Liver (tissue), 8 donors: ENCODE measurements at regions not wholly inside any gene's neighbourhood (a gene's known extent, or its start where the extent isn't known, plus 50 kb on each side); places are given as distances from the start of the nearest gene placed in this dataset.
A peak's percentile ranks its signal among the peaks of the same experiment; 100 is the strongest.

Experiments used
- DNase-seq: peaks from one replicate; pipeline ENCODE4 v3.0.0-alpha.2; 2017; ENCODE audit warnings: low spot score
- H3K27ac ChIP-seq, 2 donors: one replicate each; pipeline ENCODE4 v1.7.0; 2013; ENCODE audit warnings: inconsistent platforms in 2 of 2, low read length in 2 of 2, control low read depth in 1 of 2, low read depth in 1 of 2, mild to moderate bottlenecking in 1 of 2
- H3K27me3 ChIP-seq, 4 donors: one replicate each; pipeline versions ENCODE4 v1.6.1 to v1.7.0; 2013; ENCODE audit warnings: low read length in 3 of 4, inconsistent platforms in 1 of 4, mild to moderate bottlenecking in 1 of 4, moderate library complexity in 1 of 4; ENCODE audit not compliant: control insufficient read depth in 4 of 4, insufficient read depth in 4 of 4
- H3K36me3 ChIP-seq, 4 donors: one replicate each; pipeline versions ENCODE4 v1.6.1 to v1.7.0; 2013; ENCODE audit warnings: low read length in 3 of 4, mild to moderate bottlenecking in 3 of 4, low read depth in 1 of 4, moderate library complexity in 1 of 4; ENCODE audit not compliant: control insufficient read depth in 4 of 4, insufficient read depth in 3 of 4
- H3K4me1 ChIP-seq, 4 donors: one replicate each; pipeline versions ENCODE4 v1.6.1 to v1.7.0; 2013; ENCODE audit warnings: low read length in 3 of 4, mild to moderate bottlenecking in 3 of 4, moderate library complexity in 1 of 4; ENCODE audit not compliant: control insufficient read depth in 4 of 4, insufficient read depth in 4 of 4
- H3K4me3 ChIP-seq, 3 donors: one replicate each; pipeline versions ENCODE4 v1.6.1 to v1.7.0; 2013; ENCODE audit warnings: low read length in 3 of 3, control low read depth in 1 of 3, low read depth in 1 of 3, mild to moderate bottlenecking in 1 of 3
- H3K9ac ChIP-seq, 2 donors: one replicate each; pipeline ENCODE4 v1.7.0; 2013; ENCODE audit warnings: low read length in 2 of 2, mild to moderate bottlenecking in 2 of 2, moderate library complexity in 2 of 2, control low read depth in 1 of 2, low read depth in 1 of 2
- H3K9me3 ChIP-seq, 4 donors: one replicate each; pipeline versions ENCODE4 v1.6.1 to v1.7.0; 2013; ENCODE audit warnings: low read length in 3 of 4; ENCODE audit not compliant: control insufficient read depth in 4 of 4
- ATF3 ChIP-seq: IDR thresholded peaks from 2 replicates; pipeline ENCODE4 v1.6.1; 2016; ENCODE audit warnings: antibody characterized with exemption
- CTCF ChIP-seq: fragments of 150-350 bp; IDR thresholded peaks from 2 replicates; pipeline ENCODE4 v1.5.1; 2017; ENCODE audit warnings: improper control_type of control experiment, low read depth, low read length; ENCODE audit not compliant: missing input control
- FOXA1 ChIP-seq: IDR thresholded peaks from 2 replicates; pipeline ENCODE4 v1.6.1; 2016; ENCODE audit warnings: antibody characterized with exemption
- FOXA2 ChIP-seq: IDR thresholded peaks from 2 replicates; pipeline ENCODE4 v1.6.1; 2016; ENCODE audit warnings: antibody characterized with exemption
- HNF4A ChIP-seq, 2 donors: conservative IDR thresholded peaks; 2 replicates each; pipeline ENCODE4 v1.6.1; 2016; ENCODE audit warnings: antibody characterized with exemption in 2 of 2, mild to moderate bottlenecking in 2 of 2
- HNF4G ChIP-seq: IDR thresholded peaks from 2 replicates; pipeline ENCODE4 v1.6.1; 2016; ENCODE audit warnings: antibody characterized with exemption
- JUND ChIP-seq, 2 donors: IDR thresholded peaks; 2 replicates each; pipeline ENCODE4 v1.6.1; 2016; ENCODE audit warnings: antibody characterized with exemption in 2 of 2
- MAX ChIP-seq: IDR thresholded peaks from 2 replicates; pipeline ENCODE4 v1.6.1; 2016; ENCODE audit warnings: antibody characterized with exemption
- NR2F2 ChIP-seq: IDR thresholded peaks from 2 replicates; pipeline ENCODE4 v1.6.1; 2016; ENCODE audit warnings: antibody characterized with exemption
- RAD21 ChIP-seq, 2 donors: IDR thresholded peaks; 2 replicates each; pipeline ENCODE4 v1.6.1; 2016; ENCODE audit warnings: antibody characterized with exemption in 2 of 2, mild to moderate bottlenecking in 2 of 2
- REST ChIP-seq: IDR thresholded peaks from 2 replicates; pipeline ENCODE4 v1.6.1; 2016; ENCODE audit warnings: antibody characterized with exemption, mild to moderate bottlenecking
- RXRA ChIP-seq, 2 donors: IDR thresholded peaks; 2 replicates each; pipeline ENCODE4 v1.6.1; 2017 to 2018; ENCODE audit warnings: antibody characterized with exemption in 2 of 2, mild to moderate bottlenecking in 1 of 2
- SP1 ChIP-seq: IDR thresholded peaks from 2 replicates; pipeline ENCODE4 v1.6.1; 2018; ENCODE audit warnings: antibody characterized with exemption, mild to moderate bottlenecking
- TAF1 ChIP-seq: conservative IDR thresholded peaks from 2 replicates; pipeline ENCODE4 v1.6.1; 2016; ENCODE audit warnings: antibody characterized with exemption, mild to moderate bottlenecking
- YY1 ChIP-seq: IDR thresholded peaks from 2 replicates; pipeline ENCODE4 v1.6.1; 2016; ENCODE audit warnings: antibody characterized with exemption, mild to moderate bottlenecking
- ZBTB33 ChIP-seq: IDR thresholded peaks from 2 replicates; pipeline ENCODE4 v1.6.1; 2016; ENCODE audit warnings: antibody characterized with exemption
- WGBS: extraction: QIAGEN DNeasy Blood & Tissue Kit; methylation state at CpG from one replicate; pipeline ENCODE4 v1.1.7; 2013; 5-methylcytosine and 5-hydroxymethylcytosine counted together
- donor health status: healthy.
- donor health status: healthy.
- donor health status: healthy.
- donor health status: healthy.
- donor health status: healthy.

GRCh38 chr6:100181309-100181708, 187.3 kb upstream of the MCHR2 start (continued):
- TF ChIP-seq CTCF (no peak), JUND (IDR thresholded peaks at IDR 0.05) (no peak), MAX (no peak)

- no peaks in the 10 kb centered on the region for H3K27me3 ChIP-seq
- H3K4me3 ChIP-seq: no peak overlapping the region
- 95% methylated on average over 1 of the region's 1 CpG for WGBS
- peaks cover 3 to 20% (median 4%) of the 10 kb centered on the region in 4 donors for H3K4me1 ChIP-seq
- DNase-seq: no peak
- no peak for TF ChIP-seq HNF4A (conservative IDR thresholded peaks at IDR 0.05)
- TF ChIP-seq CTCF: no peak
- no peak for TF ChIP-seq FOXA2
- TF ChIP-seq FOXA1: no peak
- no peak for TF ChIP-seq MAX
- no peak for TF ChIP-seq JUND (IDR thresholded peaks at IDR 0.05)
- TF ChIP-seq RXRA (IDR thresholded peaks at IDR 0.05): no peak
- no peak for TF ChIP-seq HNF4G
- no peak for TF ChIP-seq ATF3
- TF ChIP-seq YY1: no peak
- no peak for TF ChIP-seq SP1
- TF ChIP-seq REST: no peak
- H3K27ac ChIP-seq: no peak overlapping the region
- H3K9me3 ChIP-seq: no peaks in the 10 kb centered on the region
- H3K36me3 ChIP-seq: no peaks in the 10 kb centered on the region
- no peak overlapping the region for H3K9ac ChIP-seq
Observed at GRCh38 chr6:100179576-100179975, 185.6 kb upstream of the MCHR2 start.

GRCh38 chr6:100177956-100178355, 183.9 kb upstream of the MCHR2 start:
- 18% methylated on average over 1 of the region's 1 CpG for WGBS
- peaks cover 3 to 20% (median 4%) of the 10 kb centered on the region in 4 donors for H3K4me1 ChIP-seq
- no peaks in the 10 kb centered on the region for H3K27me3 ChIP-seq
- H3K9me3 ChIP-seq: no peaks in the 10 kb centered on the region
- no peaks in the 10 kb centered on the region for H3K36me3 ChIP-seq
- no peak overlapping the region for H3K9ac ChIP-seq
- no peak overlapping the region for H3K4me3 ChIP-seq
- no peak for DNase-seq
- H3K27ac ChIP-seq: no peak overlapping the region
- TF ChIP-seq RXRA (IDR thresholded peaks at IDR 0.05) (peak in 1 of 2 donors; percentile 16), FOXA2 (no peak), ZBTB33 (no peak), TAF1 (no peak), ATF3 (no peak), JUND (IDR thresholded peaks at IDR 0.05) (no peak), REST (no peak), RAD21 (IDR thresholded peaks at IDR 0.05) (no peak), HNF4A (conservative IDR thresholded peaks at IDR 0.05) (peak; percentile 38 to 45), NR2F2 (no peak), SP1 (no peak)
